Liver (tissue), 3 donors: ENCODE measurements at regions not wholly inside any gene's neighbourhood (a gene's known extent, or its start where the extent isn't known, plus 50 kb on each side); places are given as distances from the start of the nearest gene placed in this dataset.

ENCODE experiments used
- ATF3 ChIP-seq: IDR thresholded peaks from 2 replicates; pipeline ENCODE4 v1.6.1; 2016; ENCODE audit warnings: antibody characterized with exemption
- CTCF ChIP-seq: fragments of 150-350 bp; IDR thresholded peaks from 2 replicates; pipeline ENCODE4 v1.5.1; 2017; ENCODE audit warnings: improper control_type of control experiment, low read depth, low read length; ENCODE audit not compliant: missing input control
- EGR1 ChIP-seq, 2 donors: IDR thresholded peaks; 2 replicates each; pipeline ENCODE4 v1.6.1; 2016 to 2018; ENCODE audit warnings: antibody characterized with exemption in 2 of 2, low read depth in 2 of 2
- MAX ChIP-seq: IDR thresholded peaks from 2 replicates; pipeline ENCODE4 v1.6.1; 2016; ENCODE audit warnings: antibody characterized with exemption
- RAD21 ChIP-seq, 2 donors: IDR thresholded peaks; 2 replicates each; pipeline ENCODE4 v1.6.1; 2016; ENCODE audit warnings: antibody characterized with exemption in 2 of 2, mild to moderate bottlenecking in 2 of 2
- REST ChIP-seq: IDR thresholded peaks from 2 replicates; pipeline ENCODE4 v1.6.1; 2016; ENCODE audit warnings: antibody characterized with exemption, mild to moderate bottlenecking
- TAF1 ChIP-seq: conservative IDR thresholded peaks from 2 replicates; pipeline ENCODE4 v1.6.1; 2016; ENCODE audit warnings: antibody characterized with exemption, mild to moderate bottlenecking
- YY1 ChIP-seq: IDR thresholded peaks from 2 replicates; pipeline ENCODE4 v1.6.1; 2016; ENCODE audit warnings: antibody characterized with exemption, mild to moderate bottlenecking
- ZBTB33 ChIP-seq: IDR thresholded peaks from 2 replicates; pipeline ENCODE4 v1.6.1; 2016; ENCODE audit warnings: antibody characterized with exemption
- donor health status: healthy.
- donor health status: healthy.

GRCh38 chr18:45378933-45379332 lies 236.3 kb upstream of the SLC14A2 start:
- TF ChIP-seq CTCF, result no peak
- no peak for TF ChIP-seq ZBTB33
- no peak for TF ChIP-seq REST
- no peak for TF ChIP-seq MAX
- no peak for TF ChIP-seq ATF3
- TF ChIP-seq TAF1, result no peak
- no peak for TF ChIP-seq RAD21 (IDR thresholded peaks at IDR 0.05)
- no peak for TF ChIP-seq EGR1 (IDR thresholded peaks at IDR 0.05; ENCODE audit: low read depth in 2 of 2)
- no peak for TF ChIP-seq YY1
